HG03378 (cell line): ENCODE measurements at regions not wholly inside any gene's neighbourhood (a gene's known extent, or its start where the extent isn't known, plus 50 kb on each side); places are given as distances from the start of the nearest gene placed in this dataset.

Experiments
- ATAC-seq: cut with Tn5 transposase; IDR thresholded peaks from one replicate; pipeline ENCODE4 v1.9.1; 2021; ENCODE audit warnings: mild to moderate bottlenecking, moderate library complexity; ENCODE audit not compliant: unreplicated experiment

DNA sequence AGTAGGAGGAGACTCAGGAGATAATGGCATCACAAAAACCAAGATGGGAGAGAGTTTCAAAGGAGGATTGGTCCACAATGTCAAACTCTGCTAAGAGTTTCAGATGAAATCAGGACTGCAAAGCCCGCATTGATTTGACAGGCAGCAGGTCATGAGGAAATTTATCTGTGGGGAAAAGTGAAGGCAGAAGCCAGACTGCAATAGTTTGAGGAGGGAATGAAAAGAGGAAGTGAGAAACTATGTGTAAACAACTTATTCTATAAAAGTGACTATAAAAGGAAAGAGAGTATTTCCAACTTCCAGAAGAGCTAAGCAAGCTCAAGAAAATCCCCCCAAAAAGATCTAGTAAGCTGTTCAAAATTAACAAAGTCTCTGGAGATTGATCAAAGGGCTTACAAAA lies 66.3 kb upstream of the DGKK start:
- ATAC-seq, result peak; percentile 58
